ENCODE measurements at regions not wholly inside any gene's neighbourhood (a gene's known extent, or its start where the extent isn't known, plus 50 kb on each side); places are given as distances from the start of the nearest gene placed in this dataset.

- Histone ChIP-seq H3K27me3 (no peaks in the 10 kb centered on the region), H3K27ac (no peak overlapping the region), H3K9me3 (no peaks in the 10 kb centered on the region), H3K4me1 (no peaks in the 10 kb centered on the region), H3K36me3 (ENCODE audit: low read depth, missing control alignments) (no peaks in the 10 kb centered on the region), H3K4me3 (no peak overlapping the region)
- no peak for DNase-seq
- intact Hi-C loops (cut with DNase I; ENCODE audit: low total_unique reads), result no loop called here
- TF ChIP-seq CTCF (IDR thresholded peaks at IDR 0.05) (no peak), POLR2A (IDR thresholded peaks at IDR 0.05) (no peak)
- WGBS, 2 donors, result 64 to 79% methylated on average over 2 of the region's 2 CpGs
Measured at GRCh38 chr12:33825986-33826602, 196.2 kb upstream of the ALG10 start.

GRCh38 chr12:33828326-33828725 lies 194.0 kb upstream of the ALG10 start:
- 72 to 97% methylated on average over 1 of the region's 1 CpG for WGBS, 2 donors
- intact Hi-C loops (cut with DNase I; ENCODE audit: low total_unique reads), result no loop called here
- TF ChIP-seq POLR2A (IDR thresholded peaks at IDR 0.05) (no peak), CTCF (IDR thresholded peaks at IDR 0.05) (no peak)
- no peak overlapping the region for H3K4me3 ChIP-seq
- no peaks in the 10 kb centered on the region for H3K36me3 ChIP-seq (ENCODE audit: low read depth, missing control alignments)
- no peaks in the 10 kb centered on the region for H3K27me3 ChIP-seq
- no peaks in the 10 kb centered on the region for H3K9me3 ChIP-seq
- no peak for DNase-seq
- H3K4me1 ChIP-seq, result no peaks in the 10 kb centered on the region
- no peak overlapping the region for H3K27ac ChIP-seq

DNA sequence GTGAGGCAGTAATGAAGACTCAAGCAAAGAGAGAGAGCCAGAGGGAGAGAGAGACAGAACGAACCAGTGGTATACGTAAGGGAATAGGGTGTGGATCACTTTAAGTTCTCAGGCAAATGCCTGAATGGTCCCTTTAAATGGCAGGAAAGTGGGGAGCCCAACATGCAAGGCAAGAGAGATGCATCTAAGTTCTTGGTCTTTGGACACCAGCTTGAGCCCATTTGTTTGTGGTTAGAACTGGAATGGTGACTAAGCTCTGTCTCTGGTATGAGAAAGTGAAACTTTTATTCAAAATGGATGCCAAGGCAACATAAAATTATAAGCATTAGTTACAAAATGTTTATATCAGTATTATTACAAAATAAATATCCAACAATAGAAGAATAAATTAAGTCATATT lies 192.2 kb upstream of the ALG10 start:
- no peaks in the 10 kb centered on the region for H3K4me1 ChIP-seq
- TF ChIP-seq POLR2A (IDR thresholded peaks at IDR 0.05), result no peak
- TF ChIP-seq CTCF (IDR thresholded peaks at IDR 0.05), result no peak
- H3K4me3 ChIP-seq, result no peak overlapping the region
- DNase-seq, result no peak
- H3K27ac ChIP-seq, result no peak overlapping the region
- no peaks in the 10 kb centered on the region for H3K9me3 ChIP-seq
- H3K36me3 ChIP-seq (ENCODE audit: low read depth, missing control alignments), result no peaks in the 10 kb centered on the region
- WGBS, 2 donors, result 89 to 93% methylated on average over 2 of the region's 2 CpGs
- H3K27me3 ChIP-seq, result no peaks in the 10 kb centered on the region
- intact Hi-C loops (cut with DNase I; ENCODE audit: low total_unique reads), result no loop called here

- intact Hi-C loops (cut with DNase I; ENCODE audit: low total_unique reads), result no loop called here
- Histone ChIP-seq H3K4me3 (no peak overlapping the region), H3K27ac (no peak overlapping the region), H3K4me1 (no peaks in the 10 kb centered on the region), H3K9me3 (no peaks in the 10 kb centered on the region), H3K36me3 (ENCODE audit: low read depth, missing control alignments) (no peaks in the 10 kb centered on the region), H3K27me3 (no peaks in the 10 kb centered on the region)
- no peak for DNase-seq
- WGBS, 2 donors, result 61 to 74% methylated on average over 3 of the region's 3 CpGs
- TF ChIP-seq POLR2A (IDR thresholded peaks at IDR 0.05) (no peak), CTCF (IDR thresholded peaks at IDR 0.05) (no peak)
Measured at GRCh38 chr12:33832900-33833299, 189.4 kb upstream of the ALG10 start.

GRCh38 chr12:33834672-33835071 lies 187.6 kb upstream of the ALG10 start:
- H3K9me3 ChIP-seq, result no peaks in the 10 kb centered on the region
- no peak overlapping the region for H3K27ac ChIP-seq
- H3K4me3 ChIP-seq, result no peak overlapping the region
- H3K36me3 ChIP-seq (ENCODE audit: low read depth, missing control alignments), result no peaks in the 10 kb centered on the region
- no peak for DNase-seq
- 65 to 83% methylated on average over 1 of the region's 1 CpG for WGBS, 2 donors
- H3K27me3 ChIP-seq, result no peaks in the 10 kb centered on the region
- H3K4me1 ChIP-seq, result no peaks in the 10 kb centered on the region
- TF ChIP-seq POLR2A (IDR thresholded peaks at IDR 0.05) (no peak), CTCF (IDR thresholded peaks at IDR 0.05) (no peak)
- intact Hi-C loops (cut with DNase I; ENCODE audit: low total_unique reads), result no loop called here
